ENCODE measurements at regions not wholly inside any gene's neighbourhood (a gene's known extent, or its start where the extent isn't known, plus 50 kb on each side); places are given as distances from the start of the nearest gene placed in this dataset.

GRCh38 chr5:164375051-164375450 is 869.6 kb downstream of the MAT2B start:
- 0% methylated on average over 1 of the region's 1 CpG for WGBS (ENCODE audit: low lambda C conversion rate)
- in situ Hi-C loops (cut with HindIII; ENCODE audit: extremely low pct_ligation_motif_present, low pct_unique_long_range_greater_than_20kb), result no loop called here
- Histone ChIP-seq H3K27ac (ENCODE audit: extremely low read length, insufficient read depth, low read length) (no peak overlapping the region), H3K79me2 (ENCODE audit: insufficient read depth, low read length) (no peaks in the 10 kb centered on the region), H2AFZ (ENCODE audit: low read length) (no peak overlapping the region), H3K4me3 (replicated peaks in 1 of 3; ENCODE audit: insufficient read depth in 1 of 3, low read depth in 2 of 3, low read length in 3 of 3) (no peak overlapping the region), H3K4me2 (ENCODE audit: low read depth, low read length) (no peak overlapping the region), H3K9me3 (ENCODE audit: low read length) (peaks cover 41% of the 10 kb centered on the region), H4K20me1 (ENCODE audit: insufficient read depth, low read length) (no peaks in the 10 kb centered on the region), H3K9ac (ENCODE audit: insufficient read depth, low read depth, low read length) (no peak overlapping the region), H3K36me3 (replicated peaks in 1 of 2; ENCODE audit: control insufficient read depth in 1 of 2, insufficient read depth in 2 of 2, low read length in 2 of 2) (no peaks in the 10 kb centered on the region), H3K4me1 (ENCODE audit: insufficient read depth, low read length) (no peaks in the 10 kb centered on the region), H3K27me3 (ENCODE audit: control insufficient read depth in 1 of 2, insufficient read depth in 2 of 2, low read length in 2 of 2) (no peaks in the 10 kb centered on the region)
- no peak for ATAC-seq
- TF ChIP-seq KLF6 (CRISPR knock-in tag; IDR thresholded peaks at IDR 0.05) (no peak), DBP (CRISPR knock-in tag; IDR thresholded peaks at IDR 0.05; ENCODE audit: not compliant biosample characterization) (no peak), ZBTB43 (CRISPR knock-in tag; conservative IDR thresholded peaks at IDR 0.05) (no peak), ZNF296 (CRISPR knock-in tag; conservative IDR thresholded peaks at IDR 0.05) (no peak), CAMTA2 (CRISPR knock-in tag; IDR thresholded peaks at IDR 0.05; ENCODE audit: borderline replicate concordance) (no peak), MBNL3 (CRISPR knock-in tag; conservative IDR thresholded peaks at IDR 0.05) (no peak), DMAP1 (CRISPR knock-in tag; IDR thresholded peaks at IDR 0.05) (no peak), ZNF232 (CRISPR knock-in tag; IDR thresholded peaks at IDR 0.05; ENCODE audit: borderline replicate concordance) (no peak), IKZF5 (CRISPR knock-in tag; IDR thresholded peaks at IDR 0.05) (no peak), ZNF720 (CRISPR knock-in tag; IDR thresholded peaks at IDR 0.05) (no peak), RCOR2 (CRISPR knock-in tag; IDR thresholded peaks at IDR 0.05) (no peak), ZNF30 (CRISPR knock-in tag; IDR thresholded peaks at IDR 0.05) (no peak), ATM (IDR thresholded peaks at IDR 0.05; ENCODE audit: borderline replicate concordance) (no peak), ZNF670 (CRISPR knock-in tag; IDR thresholded peaks at IDR 0.05; ENCODE audit: borderline replicate concordance) (no peak)
- FAIRE-seq, result no peak
- ChIA-PET CTCF (ENCODE audit: low intra/inter-chr PET ratio, low total read pairs) (no interaction called here), POLR2A (no interaction called here)
- intact Hi-C loops (cut with micrococcal nuclease; ENCODE audit: unreplicated experiment), result no loop called here
- DNase-seq (ENCODE audit: low spot score), result no peak
- BruUV-seq (replicated peaks), result no TSS peak
